ENCODE measurements at regions not wholly inside any gene's neighbourhood (a gene's known extent, or its start where the extent isn't known, plus 50 kb on each side); places are given as distances from the start of the nearest gene placed in this dataset.

GRCh38 chr13:53215563-53215962, 186.9 kb downstream of the OLFM4 start:
- H3K4me3 ChIP-seq = no peak overlapping the region
- intact Hi-C loops (cut with DNase I) = no loop called here
- peaks cover 0 to 9% (median 4%) of the 10 kb centered on the region in 3 donors for H3K4me1 ChIP-seq
- no peaks in the 10 kb centered on the region for H3K27me3 ChIP-seq
- H3K9me3 ChIP-seq = no peaks in the 10 kb centered on the region
- WGBS, 2 donors = 75 to 80% methylated on average over 2 of the region's 2 CpGs
- no peak overlapping the region for H3K27ac ChIP-seq
- TF ChIP-seq POLR2A (IDR thresholded peaks at IDR 0.05) = no peak
- TF ChIP-seq CTCF (IDR thresholded peaks at IDR 0.05) = no peak
- no peaks in the 10 kb centered on the region for H3K36me3 ChIP-seq
- DNase-seq = no peak

- Histone ChIP-seq H3K9me3 (no peaks in the 10 kb centered on the region), H3K27ac (no peak overlapping the region), H3K36me3 (no peaks in the 10 kb centered on the region), H3K4me3 (no peak overlapping the region), H3K4me1 (peaks cover 0 to 9% (median 4%) of the 10 kb centered on the region in 3 donors), H3K27me3 (no peaks in the 10 kb centered on the region)
- no peak for DNase-seq
- 23 to 24% methylated on average over 1 of the region's 1 CpG for WGBS, 2 donors
- no peak for TF ChIP-seq POLR2A (IDR thresholded peaks at IDR 0.05)
- TF ChIP-seq CTCF (IDR thresholded peaks at IDR 0.05) = no peak
- intact Hi-C loops (cut with DNase I) = no loop called here
Measured at GRCh38 chr13:53216773-53217172, 188.2 kb downstream of the OLFM4 start.

GRCh38 chr13:53217194-53217593, 188.6 kb downstream of the OLFM4 start:
- Histone ChIP-seq H3K4me3 (no peak overlapping the region), H3K27ac (no peak overlapping the region), H3K36me3 (no peaks in the 10 kb centered on the region), H3K27me3 (no peaks in the 10 kb centered on the region), H3K4me1 (peaks cover 0 to 9% (median 4%) of the 10 kb centered on the region in 3 donors), H3K9me3 (no peaks in the 10 kb centered on the region)
- TF ChIP-seq POLR2A (IDR thresholded peaks at IDR 0.05) = no peak
- intact Hi-C loops (cut with DNase I) = no loop called here
- no peak for DNase-seq

- no peak overlapping the region for H3K4me3 ChIP-seq
- DNase-seq = no peak
- 84 to 88% methylated on average over 3 of the region's 3 CpGs for WGBS, 2 donors
- H3K9me3 ChIP-seq = peaks cover 0 to 8% (median 0%) of the 10 kb centered on the region in 3 donors
- H3K36me3 ChIP-seq = no peaks in the 10 kb centered on the region
- TF ChIP-seq POLR2A (IDR thresholded peaks at IDR 0.05) = no peak
- no peak for TF ChIP-seq CTCF (IDR thresholded peaks at IDR 0.05)
- intact Hi-C loops (cut with DNase I) = no loop called here
- no peak overlapping the region for H3K27ac ChIP-seq
- H3K27me3 ChIP-seq = no peaks in the 10 kb centered on the region
- peaks cover 0 to 9% (median 0%) of the 10 kb centered on the region in 3 donors for H3K4me1 ChIP-seq
Measured at GRCh38 chr13:53220038-53220437, 191.4 kb downstream of the OLFM4 start.

GRCh38 chr13:53237696-53238095, 209.1 kb downstream of the OLFM4 start:
- no peak overlapping the region for H3K4me3 ChIP-seq
- H3K27me3 ChIP-seq = peaks cover 0 to 34% (median 0%) of the 10 kb centered on the region in 4 donors
- no peaks in the 10 kb centered on the region for H3K9me3 ChIP-seq
- 37 to 42% methylated on average over 5 to 7 of the region's 8 CpGs for WGBS, 2 donors
- no peaks in the 10 kb centered on the region for H3K36me3 ChIP-seq
- H3K27ac ChIP-seq = no peak overlapping the region
- no peak for DNase-seq
- no peaks in the 10 kb centered on the region for H3K4me1 ChIP-seq
- intact Hi-C loops (cut with DNase I) = no loop called here
- TF ChIP-seq POLR2A (IDR thresholded peaks at IDR 0.05) (no peak), CTCF (IDR thresholded peaks at IDR 0.05) (no peak)

GRCh38 chr13:53238261-53238660, 209.6 kb downstream of the OLFM4 start:
- Histone ChIP-seq H3K27me3 (peaks cover 0 to 39% (median 0%) of the 10 kb centered on the region in 4 donors), H3K27ac (no peak overlapping the region), H3K36me3 (no peaks in the 10 kb centered on the region), H3K4me1 (no peaks in the 10 kb centered on the region), H3K9me3 (no peaks in the 10 kb centered on the region), H3K4me3 (no peak overlapping the region)
- TF ChIP-seq CTCF (IDR thresholded peaks at IDR 0.05) = no peak
- no peak for TF ChIP-seq POLR2A (IDR thresholded peaks at IDR 0.05)
- no peak for DNase-seq
- WGBS, 2 donors = 25 to 41% methylated on average over 10 of the region's 10 CpGs
- intact Hi-C loops (cut with DNase I) = no loop called here

All from esophagus squamous epithelium (tissue), 5 donors.